IMR-90 (cell line): ENCODE measurements at regions not wholly inside any gene's neighbourhood (a gene's known extent, or its start where the extent isn't known, plus 50 kb on each side); places are given as distances from the start of the nearest gene placed in this dataset.

Experiments
- ATAC-seq: fragments of 200-7000 bp; cut with Tn5 transposase; 2 replicates; pipeline ENCODE4 v1.9.1; 2020; ENCODE audit warnings: low read depth, mild to moderate bottlenecking, moderate library complexity
- BruUV-seq: library from RNA; stranded (reverse); fragments of 400-500 nt; replicated peaks from 2 replicates; lab custom pipeline; 2021; lab: Mats Ljungman, UMichigan
- CTCF ChIA-PET: fragments of 300-600 bp; formaldehyde crosslinking; extraction: SDS; loops from one replicate; lab custom pipeline; 2021; ENCODE audit warnings: antibody characterized with exemption; lab: Yijun Ruan, JAX
- POLR2A ChIA-PET: fragments of 300-600 bp; sonication (Branson Sonifier 250); formaldehyde crosslinking; loops from one replicate; lab custom pipeline; 2022; ENCODE audit warnings: antibody characterized with exemption; ENCODE audit not compliant: unreplicated experiment; lab: Charles Lee
- DNase-seq: peaks from one replicate; pipeline ENCODE4 v3.0.0; 2013
- H2AFZ ChIP-seq: replicated peaks from 2 replicates; pipeline ENCODE3; 2013; ENCODE audit warnings: low read length, mild to moderate bottlenecking; ENCODE audit not compliant: poor library complexity
- H2AK5ac ChIP-seq: 2 replicates; pipeline ENCODE4 v1.6.1; 2013; ENCODE audit warnings: low read depth, low read length, inconsistent platforms
- H2AK9ac ChIP-seq: replicated peaks from 2 replicates; pipeline ENCODE3; 2013; ENCODE audit warnings: mild to moderate bottlenecking, low read depth, low read length, moderate library complexity; ENCODE audit not compliant: poor library complexity
- H2BK120ac ChIP-seq: 2 replicates; pipeline ENCODE4 v1.6.1; 2013; ENCODE audit warnings: low read depth, low read length, inconsistent platforms
- H2BK15ac ChIP-seq: 3 replicates; pipeline ENCODE4 v1.6.1; 2013; ENCODE audit warnings: low read depth, low read length, inconsistent platforms
- H2BK20ac ChIP-seq: 2 replicates; pipeline ENCODE4 v1.6.1; 2013; ENCODE audit warnings: low read depth, mild to moderate bottlenecking, inconsistent platforms, low read length, moderate library complexity
- H2BK5ac ChIP-seq: 2 replicates; pipeline ENCODE4 v1.6.1; 2013; ENCODE audit warnings: mild to moderate bottlenecking, low read depth, low read length, inconsistent platforms; ENCODE audit not compliant: poor library complexity, severe bottlenecking
- H3K14ac ChIP-seq: replicated peaks from 2 replicates; pipeline ENCODE4 v1.6.1; 2013; ENCODE audit warnings: low read depth, low read length, inconsistent platforms
- H3K18ac ChIP-seq: 2 replicates; pipeline ENCODE4 v1.6.1; 2013; ENCODE audit warnings: low read depth, low read length, control low read depth
- H3K23ac ChIP-seq: 2 replicates; pipeline ENCODE4 v1.6.1; 2013; ENCODE audit warnings: low read depth, low read length, inconsistent platforms
- H3K27ac ChIP-seq: 2 replicates; pipeline ENCODE4 v1.5.1; 2013; ENCODE audit warnings: mild to moderate bottlenecking, control low read depth, low read length; ENCODE audit not compliant: insufficient read depth
- H3K27me3 ChIP-seq: 2 replicates; pipeline ENCODE4 v1.6.1; 2013; ENCODE audit warnings: low read length; ENCODE audit not compliant: control insufficient read depth, insufficient read depth
- H3K36me3 ChIP-seq: 2 replicates; pipeline ENCODE4 v1.6.1; 2013; ENCODE audit warnings: low read length, mixed read lengths; ENCODE audit not compliant: control insufficient read depth, insufficient read depth
- H3K4ac ChIP-seq: 2 replicates; pipeline ENCODE4 v1.6.1; 2013; ENCODE audit warnings: low read depth, low read length, inconsistent platforms
- H3K4me1 ChIP-seq: 2 replicates; pipeline ENCODE4 v1.6.1; 2013; ENCODE audit warnings: low read length, mixed read lengths; ENCODE audit not compliant: control insufficient read depth, insufficient read depth
- H3K4me2 ChIP-seq: 2 replicates; pipeline ENCODE4 v1.6.1; 2013; ENCODE audit warnings: low read depth, mild to moderate bottlenecking, control low read depth, low read length, moderate library complexity
- H3K4me3 ChIP-seq: 2 replicates; pipeline ENCODE4 v1.5.1; 2013; ENCODE audit warnings: low read depth, mild to moderate bottlenecking, control low read depth, low read length, moderate library complexity; ENCODE audit not compliant: insufficient read depth
- H3K56ac ChIP-seq: 2 replicates; pipeline ENCODE4 v1.6.1; 2013; ENCODE audit warnings: low read length, inconsistent platforms; ENCODE audit not compliant: insufficient read depth; ENCODE audit errors: extremely low read depth
- H3K79me1 ChIP-seq, 2 experiments: 2 replicates each; pipeline ENCODE4 v1.6.1; 2013; ENCODE audit warnings: low read length in 2 of 2, inconsistent platforms in 1 of 2, low read depth in 1 of 2
- H3K9ac ChIP-seq: 2 replicates; pipeline ENCODE4 v1.6.1; 2013; ENCODE audit warnings: low read depth, low read length, control low read depth
- H3K9me1 ChIP-seq: 2 replicates; pipeline ENCODE4 v1.6.1; 2013; ENCODE audit warnings: low read length, inconsistent platforms; ENCODE audit not compliant: insufficient read depth
- H3K9me3 ChIP-seq: 2 replicates; pipeline ENCODE4 v1.6.1; 2013; ENCODE audit warnings: low read length; ENCODE audit not compliant: control insufficient read depth, insufficient read depth
- H4K20me1 ChIP-seq: 2 replicates; pipeline ENCODE4 v1.6.1; 2013; ENCODE audit warnings: low read length, inconsistent platforms; ENCODE audit not compliant: insufficient read depth
- H4K5ac ChIP-seq: 2 replicates; pipeline ENCODE4 v1.6.1; 2013; ENCODE audit warnings: mild to moderate bottlenecking, low read depth, low read length, control low read depth
- H4K8ac ChIP-seq, 2 experiments: 2 replicates each; pipeline ENCODE4 v1.6.1; 2013; ENCODE audit warnings: low read depth in 2 of 2, low read length in 2 of 2, control low read depth in 1 of 2, inconsistent platforms in 1 of 2
- H4K91ac ChIP-seq: 2 replicates; pipeline ENCODE4 v1.6.1; 2013; ENCODE audit warnings: low read depth, low read length, inconsistent platforms; ENCODE audit not compliant: insufficient read depth
- BHLHE40 ChIP-seq: fragments of 150-350 bp; IDR thresholded peaks from 2 replicates; pipeline ENCODE4 v1.6.1; 2016; ENCODE audit warnings: mild to moderate bottlenecking, low read depth, low read length
- CEBPB ChIP-seq: IDR thresholded peaks from 2 replicates; pipeline ENCODE4 v1.6.1; 2012; ENCODE audit warnings: low read depth, low read length, improper control_type of control experiment
- CHD1 ChIP-seq: IDR thresholded peaks from 2 replicates; pipeline ENCODE4 v1.6.1; 2012; ENCODE audit warnings: low read depth, low read length, improper control_type of control experiment
- FOS ChIP-seq: fragments of 150-350 bp; IDR thresholded peaks from 2 replicates; pipeline ENCODE4 v1.6.1; 2016; ENCODE audit warnings: low read depth, low read length
- MAFK ChIP-seq: IDR thresholded peaks from 2 replicates; pipeline ENCODE4 v1.6.1; 2012; ENCODE audit warnings: low read depth, low read length, improper control_type of control experiment
- MAZ ChIP-seq: IDR thresholded peaks from 2 replicates; pipeline ENCODE4 v1.6.1; 2012; ENCODE audit warnings: low read depth, mild to moderate bottlenecking, low read length, improper control_type of control experiment, moderate library complexity, borderline replicate concordance
- MXI1 ChIP-seq: IDR thresholded peaks from 2 replicates; pipeline ENCODE4 v1.6.1; 2012; ENCODE audit warnings: low read depth, mild to moderate bottlenecking, low read length, moderate library complexity, borderline replicate concordance
- NFE2L2 ChIP-seq: fragments of 150-350 bp; IDR thresholded peaks from 2 replicates; pipeline ENCODE4 v1.6.1; 2016; ENCODE audit warnings: low read depth, mild to moderate bottlenecking, low read length
- POLR2A ChIP-seq: IDR thresholded peaks from 2 replicates; pipeline ENCODE4 v1.6.1; 2012; ENCODE audit warnings: mild to moderate bottlenecking, low read depth, low read length
- RAD21 ChIP-seq: IDR thresholded peaks from 2 replicates; pipeline ENCODE4 v1.6.1; 2012; ENCODE audit warnings: low read length, improper control_type of control experiment
- RCOR1 ChIP-seq: IDR thresholded peaks from 2 replicates; pipeline ENCODE4 v1.6.1; 2012; ENCODE audit warnings: mild to moderate bottlenecking, low read length, improper control_type of control experiment; ENCODE audit not compliant: insufficient replicate concordance
- RFX5 ChIP-seq: IDR thresholded peaks from 2 replicates; pipeline ENCODE4 v1.8.0; 2012; ENCODE audit warnings: low read depth, mild to moderate bottlenecking, low read length, moderate library complexity
- SMC3 ChIP-seq: fragments of 150-350 bp; IDR thresholded peaks from 2 replicates; pipeline ENCODE4 v1.6.1; 2016; ENCODE audit warnings: low read depth, mild to moderate bottlenecking, antibody characterized with exemption, low read length, moderate library complexity
- WGBS, 2 experiments: methylation state at CpG; one replicate each; pipeline versions ENCODE4 v1.1.5 to v1.1.7; 2013; ENCODE audit warnings: missing lambda C conversion rate in 2 of 2; ENCODE audit not compliant: insufficient read length in 1 of 2; ENCODE audit errors: extremely low coverage in 2 of 2; 5-methylcytosine and 5-hydroxymethylcytosine counted together
- dilution Hi-C: fragments of 300-500 bp; cut with HindIII; formaldehyde crosslinking; loops from one replicate; pipeline ENCODE4 v1.14.3; 2018; ENCODE audit warnings: low sequenced_read_pairs; ENCODE audit not compliant: unreplicated experiment
- in situ Hi-C: fragments of 300-500 bp; cut with MboI; formaldehyde crosslinking; loops from 3 replicates; pipeline ENCODE4 v1.14.3; 2019; ENCODE audit warnings: low sequenced_read_pairs, inconsistent platforms, mixed read lengths
- intact Hi-C: fragments of 100-400 bp; cut with micrococcal nuclease; formaldehyde crosslinking; loops from 2 replicates; pipeline ENCODE4 v1.10.0; 2022
- TF ChIP-seq, protein P1 (sequence below): fragments of 150-350 bp; IDR thresholded peaks from 2 replicates; pipeline ENCODE4 v1.6.1; 2016; ENCODE audit warnings: low read depth, mild to moderate bottlenecking, low read length, moderate library complexity, borderline replicate concordance
- TF ChIP-seq, protein P2 (sequence below): fragments of 150-350 bp; IDR thresholded peaks from 2 replicates; pipeline ENCODE4 v1.6.1; 2017; ENCODE audit warnings: mild to moderate bottlenecking, antibody characterized with exemption, low read length, low read depth
- TF ChIP-seq, protein P3 (sequence below): conservative IDR thresholded peaks from 2 replicates; pipeline ENCODE4 v1.5.1; 2012; ENCODE audit warnings: mild to moderate bottlenecking, low read depth, low read length, improper control_type of control experiment

DNA sequence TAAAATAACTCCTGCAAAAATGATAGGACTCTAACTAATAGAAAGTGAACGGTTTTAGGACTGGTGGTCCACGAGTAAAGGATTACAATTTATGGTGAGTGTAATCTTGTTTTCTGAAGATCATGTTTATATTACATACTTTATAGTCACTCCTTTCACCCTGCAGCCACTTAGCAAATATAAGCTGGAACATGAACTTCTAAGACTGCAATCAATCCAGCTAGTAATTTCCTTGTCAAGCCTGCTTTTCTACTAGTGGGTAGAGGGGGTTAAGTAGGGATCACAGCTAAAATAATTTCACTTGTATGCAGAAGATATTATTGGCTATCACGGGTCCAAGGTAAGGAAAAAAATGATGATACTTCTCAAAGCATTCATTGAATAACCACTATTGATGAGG, 125.5 kb upstream of the NETO1 start:
- H4K8ac ChIP-seq: no peak overlapping the region
- H3K9me1 ChIP-seq: no peaks in the 10 kb centered on the region
- no peak overlapping the region for H3K4ac ChIP-seq
- intact Hi-C loops (no loop called here), in situ Hi-C loops (no loop called here), dilution Hi-C loops (no loop called here)
- H2AK5ac ChIP-seq: no peak overlapping the region
- H3K4me1 ChIP-seq: no peaks in the 10 kb centered on the region
- no peak overlapping the region for H2BK120ac ChIP-seq
- no peaks in the 10 kb centered on the region for H3K36me3 ChIP-seq
- no peak overlapping the region for H3K9ac ChIP-seq
- H2BK15ac ChIP-seq: no peak overlapping the region
- no peak overlapping the region for H2BK20ac ChIP-seq
- DNase-seq (no peak), ATAC-seq (no peak)
- no peak overlapping the region for H3K4me2 ChIP-seq
- H2AK9ac ChIP-seq: no peak overlapping the region
- ChIA-PET CTCF (no interaction called here), POLR2A (no interaction called here)
- H3K9me3 ChIP-seq: peaks cover 3% of the 10 kb centered on the region; the same call in 1 of the 2 replicates
- H3K79me1 ChIP-seq: no peaks in the 10 kb centered on the region
- no peak overlapping the region for H3K4me3 ChIP-seq
- no CpG with 5 or more reads among the region's 3 CpGs for WGBS, 2 experiments
- no peak overlapping the region for H2BK5ac ChIP-seq
- no peaks in the 10 kb centered on the region for H4K20me1 ChIP-seq
- H3K56ac ChIP-seq: no peak overlapping the region
- H3K27me3 ChIP-seq: no peaks in the 10 kb centered on the region
- no peak overlapping the region for H3K27ac ChIP-seq
- BruUV-seq: no TSS peak
- H3K14ac ChIP-seq: no peak overlapping the region
- no peak overlapping the region for H4K91ac ChIP-seq
- TF ChIP-seq RCOR1 (no peak), SMC3 (no peak), BHLHE40 (no peak), RFX5 (no peak), FOS (no peak), RAD21 (no peak), CEBPB (no peak), MAFK (no peak), CHD1 (no peak), NFE2L2 (no peak), MXI1 (no peak), MAZ (no peak), POLR2A (no peak)
- TF ChIP-seq, protein P1, sequence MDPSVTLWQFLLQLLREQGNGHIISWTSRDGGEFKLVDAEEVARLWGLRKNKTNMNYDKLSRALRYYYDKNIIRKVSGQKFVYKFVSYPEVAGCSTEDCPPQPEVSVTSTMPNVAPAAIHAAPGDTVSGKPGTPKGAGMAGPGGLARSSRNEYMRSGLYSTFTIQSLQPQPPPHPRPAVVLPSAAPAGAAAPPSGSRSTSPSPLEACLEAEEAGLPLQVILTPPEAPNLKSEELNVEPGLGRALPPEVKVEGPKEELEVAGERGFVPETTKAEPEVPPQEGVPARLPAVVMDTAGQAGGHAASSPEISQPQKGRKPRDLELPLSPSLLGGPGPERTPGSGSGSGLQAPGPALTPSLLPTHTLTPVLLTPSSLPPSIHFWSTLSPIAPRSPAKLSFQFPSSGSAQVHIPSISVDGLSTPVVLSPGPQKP: no peak
- TF ChIP-seq, protein P2, sequence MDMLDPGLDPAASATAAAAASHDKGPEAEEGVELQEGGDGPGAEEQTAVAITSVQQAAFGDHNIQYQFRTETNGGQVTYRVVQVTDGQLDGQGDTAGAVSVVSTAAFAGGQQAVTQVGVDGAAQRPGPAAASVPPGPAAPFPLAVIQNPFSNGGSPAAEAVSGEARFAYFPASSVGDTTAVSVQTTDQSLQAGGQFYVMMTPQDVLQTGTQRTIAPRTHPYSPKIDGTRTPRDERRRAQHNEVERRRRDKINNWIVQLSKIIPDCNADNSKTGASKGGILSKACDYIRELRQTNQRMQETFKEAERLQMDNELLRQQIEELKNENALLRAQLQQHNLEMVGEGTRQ: no peak
- TF ChIP-seq, protein P3, sequence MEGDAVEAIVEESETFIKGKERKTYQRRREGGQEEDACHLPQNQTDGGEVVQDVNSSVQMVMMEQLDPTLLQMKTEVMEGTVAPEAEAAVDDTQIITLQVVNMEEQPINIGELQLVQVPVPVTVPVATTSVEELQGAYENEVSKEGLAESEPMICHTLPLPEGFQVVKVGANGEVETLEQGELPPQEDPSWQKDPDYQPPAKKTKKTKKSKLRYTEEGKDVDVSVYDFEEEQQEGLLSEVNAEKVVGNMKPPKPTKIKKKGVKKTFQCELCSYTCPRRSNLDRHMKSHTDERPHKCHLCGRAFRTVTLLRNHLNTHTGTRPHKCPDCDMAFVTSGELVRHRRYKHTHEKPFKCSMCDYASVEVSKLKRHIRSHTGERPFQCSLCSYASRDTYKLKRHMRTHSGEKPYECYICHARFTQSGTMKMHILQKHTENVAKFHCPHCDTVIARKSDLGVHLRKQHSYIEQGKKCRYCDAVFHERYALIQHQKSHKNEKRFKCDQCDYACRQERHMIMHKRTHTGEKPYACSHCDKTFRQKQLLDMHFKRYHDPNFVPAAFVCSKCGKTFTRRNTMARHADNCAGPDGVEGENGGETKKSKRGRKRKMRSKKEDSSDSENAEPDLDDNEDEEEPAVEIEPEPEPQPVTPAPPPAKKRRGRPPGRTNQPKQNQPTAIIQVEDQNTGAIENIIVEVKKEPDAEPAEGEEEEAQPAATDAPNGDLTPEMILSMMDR: no peak
- no peak overlapping the region for H3K18ac ChIP-seq
- H2AFZ ChIP-seq: no peak overlapping the region
- no peak overlapping the region for H3K23ac ChIP-seq
- no peak overlapping the region for H4K5ac ChIP-seq
